Neural cell (in vitro differentiated cells): ENCODE measurements at regions not wholly inside any gene's neighbourhood (a gene's known extent, or its start where the extent isn't known, plus 50 kb on each side); places are given as distances from the start of the nearest gene placed in this dataset.

Experiments used
- H2AFZ ChIP-seq: fragments of 200-600, 300-800 bp; sonication (generic), shearing (Covaris generic); 2 replicates; pipeline ENCODE4 v1.6.0; 2014; ENCODE audit warnings: low read depth, mild to moderate bottlenecking, antibody characterized with exemption, low read length, moderate library complexity
- H3F3A ChIP-seq: fragments of 200-600 bp; shearing (Covaris generic); 2 replicates; pipeline ENCODE4 v1.6.1; 2016; ENCODE audit warnings: mild to moderate bottlenecking, moderate library complexity, mixed read lengths, antibody characterized with exemption, low read length; ENCODE audit not compliant: insufficient read depth, poor library complexity, severe bottlenecking
- H3K27ac ChIP-seq: fragments of 200-600, 300-800 bp; sonication (generic), shearing (Covaris generic); 2 replicates; pipeline ENCODE4 v1.5.1; 2014; ENCODE audit warnings: mild to moderate bottlenecking, low read length, moderate library complexity
- H3K27me3 ChIP-seq: fragments of 300-800, 200-600 bp; sonication (generic), shearing (Covaris generic); 2 replicates; pipeline ENCODE4 v1.6.0; 2014; ENCODE audit warnings: mild to moderate bottlenecking, low read depth, low read length, moderate library complexity; ENCODE audit not compliant: insufficient read depth
- H3K36me3 ChIP-seq: fragments of 300-800, 200-600 bp; sonication (generic), shearing (Covaris generic); 2 replicates; pipeline ENCODE4 v1.5.1; 2014; ENCODE audit warnings: mild to moderate bottlenecking, antibody characterized with exemption, low read length, moderate library complexity; ENCODE audit not compliant: insufficient read depth
- H3K4me2 ChIP-seq: fragments of 300-800, 200-600 bp; sonication (generic), shearing (Covaris generic); 2 replicates; pipeline ENCODE4 v1.6.0; 2014; ENCODE audit warnings: mild to moderate bottlenecking, low read length
- H3K4me3 ChIP-seq: fragments of 300-800, 200-600 bp; sonication (generic), shearing (Covaris generic); 2 replicates; pipeline ENCODE4 v1.5.1; 2014; ENCODE audit warnings: mild to moderate bottlenecking, low read length, moderate library complexity
- H3K79me2 ChIP-seq: fragments of 200-600 bp; shearing (Covaris generic); replicated peaks from 2 replicates; pipeline ENCODE4 v1.6.0; 2014; ENCODE audit warnings: mild to moderate bottlenecking, low read length, moderate library complexity; ENCODE audit not compliant: insufficient read depth
- H3K9ac ChIP-seq: fragments of 300-800, 200-600 bp; sonication (generic), shearing (Covaris generic); 2 replicates; pipeline ENCODE4 v1.6.1; 2016; ENCODE audit warnings: mild to moderate bottlenecking, low read length, mixed read lengths
- H3K9me2 ChIP-seq: fragments of 200-600 bp; shearing (Covaris generic); 2 replicates; pipeline ENCODE4 v1.6.1; 2016; ENCODE audit warnings: mild to moderate bottlenecking, low read length, mixed read lengths; ENCODE audit not compliant: insufficient read depth
- H3K9me3 ChIP-seq: fragments of 200-600, 300-800 bp; sonication (generic), shearing (Covaris generic); 2 replicates; pipeline ENCODE4 v1.6.1; 2016; ENCODE audit warnings: mild to moderate bottlenecking, mixed run types, low read length, moderate library complexity, mixed read lengths
- H4K20me1 ChIP-seq: fragments of 200-600 bp; shearing (Covaris generic); 2 replicates; pipeline ENCODE4 v1.6.1; 2016; ENCODE audit warnings: mild to moderate bottlenecking, mixed run types; ENCODE audit not compliant: insufficient read depth
- CTCF ChIP-seq: fragments of 450-650 bp; IDR thresholded peaks from 2 replicates; pipeline ENCODE4 v1.5.1; 2014; ENCODE audit warnings: antibody characterized with exemption, mild to moderate bottlenecking, moderate library complexity; ENCODE audit not compliant: poor library complexity, severe bottlenecking
- EP300 ChIP-seq: fragments of 450-650 bp; conservative IDR thresholded peaks from 2 replicates; pipeline ENCODE4 v1.6.1; 2014; ENCODE audit warnings: antibody characterized with exemption, mild to moderate bottlenecking, moderate library complexity; ENCODE audit not compliant: poor library complexity, severe bottlenecking
- EZH2 ChIP-seq: fragments of 200-600, 300-800 bp; shearing (Covaris generic), sonication (generic); IDR thresholded peaks from 2 replicates; pipeline ENCODE4 v1.6.1; 2014; ENCODE audit warnings: antibody characterized with exemption, low read length, borderline replicate concordance, mild to moderate bottlenecking; ENCODE audit not compliant: insufficient read depth, poor library complexity, severe bottlenecking
- MXI1 ChIP-seq: fragments of 450-650 bp; conservative IDR thresholded peaks from 2 replicates; pipeline ENCODE4 v1.6.1; 2014; ENCODE audit warnings: antibody characterized with exemption, mild to moderate bottlenecking; ENCODE audit not compliant: poor library complexity, severe bottlenecking
- POLR2AphosphoS5 ChIP-seq: IDR thresholded peaks from 2 replicates; pipeline ENCODE4 v1.6.1; 2012
- RAD21 ChIP-seq: fragments of 450-650 bp; conservative IDR thresholded peaks from 2 replicates; pipeline ENCODE4 v1.6.1; 2014; ENCODE audit warnings: antibody characterized with exemption, mild to moderate bottlenecking, moderate library complexity
- REST ChIP-seq: IDR thresholded peaks from 2 replicates; pipeline ENCODE4 v1.6.1; 2012; ENCODE audit warnings: borderline replicate concordance
- SMC3 ChIP-seq: fragments of 450-650 bp; conservative IDR thresholded peaks from 2 replicates; pipeline ENCODE4 v1.6.1; 2014; ENCODE audit warnings: antibody characterized with exemption, mild to moderate bottlenecking, moderate library complexity; ENCODE audit not compliant: poor library complexity
- TAF1 ChIP-seq: IDR thresholded peaks from 2 replicates; pipeline ENCODE4 v1.6.1; 2012; ENCODE audit warnings: low read depth

- Histone ChIP-seq H3K79me2 (no peaks in the 10 kb centered on the region), H3K27ac (no peak overlapping the region), H3K9ac (no peak overlapping the region), H3F3A (no peaks in the 10 kb centered on the region), H3K9me2 (no peaks in the 10 kb centered on the region), H2AFZ (no peak overlapping the region), H3K4me2 (no peak overlapping the region), H3K9me3 (no peaks in the 10 kb centered on the region), H3K4me3 (no peak overlapping the region), H4K20me1 (no peaks in the 10 kb centered on the region), H3K27me3 (no peaks in the 10 kb centered on the region), H3K36me3 (no peaks in the 10 kb centered on the region)
- TF ChIP-seq SMC3 (no peak), EP300 (no peak), MXI1 (no peak), REST (no peak), CTCF (no peak), EZH2 (no peak), POLR2AphosphoS5 (no peak), TAF1 (no peak), RAD21 (no peak)
Measured at GRCh38 chr5:173667702-173668101, 51.3 kb upstream of the BOD1 start.

GRCh38 chr5:173668245-173668800, 51.9 kb upstream of the BOD1 start:
- H3K9ac ChIP-seq, result no peak overlapping the region
- H3K4me2 ChIP-seq, result no peak overlapping the region
- H3K27ac ChIP-seq, result no peak overlapping the region
- H4K20me1 ChIP-seq, result no peaks in the 10 kb centered on the region
- no peak overlapping the region for H3K4me3 ChIP-seq
- TF ChIP-seq CTCF, result no peak
- TF ChIP-seq SMC3, result no peak
- no peak for TF ChIP-seq TAF1
- TF ChIP-seq MXI1, result no peak
- TF ChIP-seq POLR2AphosphoS5, result no peak
- TF ChIP-seq EZH2, result no peak
- no peak for TF ChIP-seq EP300
- no peak for TF ChIP-seq RAD21
- TF ChIP-seq REST, result no peak
- H3K9me2 ChIP-seq, result no peaks in the 10 kb centered on the region
- H3K9me3 ChIP-seq, result no peaks in the 10 kb centered on the region
- H3K79me2 ChIP-seq, result no peaks in the 10 kb centered on the region
- no peaks in the 10 kb centered on the region for H3K36me3 ChIP-seq
- H3F3A ChIP-seq, result no peaks in the 10 kb centered on the region
- no peak overlapping the region for H2AFZ ChIP-seq
- H3K27me3 ChIP-seq, result no peaks in the 10 kb centered on the region
